Type B pancreatic cell (in vitro differentiated cells): ENCODE measurements at regions not wholly inside any gene's neighbourhood (a gene's known extent, or its start where the extent isn't known, plus 50 kb on each side); places are given as distances from the start of the nearest gene placed in this dataset.

Experiments
- DNase-seq: peaks from one replicate; pipeline ENCODE4 v3.0.0; 2021; ENCODE audit warnings: mixed read lengths; ENCODE audit not compliant: unreplicated experiment; ENCODE audit errors: extremely low spot score
- H3K27ac Mint-ChIP-seq: 2 replicates; pipeline ENCODE4 v1.8.0; 2021; ENCODE audit warnings: mild to moderate bottlenecking, mixed read lengths
- H3K27me3 Mint-ChIP-seq: 2 replicates; pipeline ENCODE4 v1.8.0; 2021; ENCODE audit warnings: mixed read lengths
- H3K36me3 Mint-ChIP-seq: 2 replicates; pipeline ENCODE4 v1.8.0; 2021; ENCODE audit warnings: mixed read lengths
- H3K4me1 Mint-ChIP-seq: one replicate; pipeline ENCODE4 v1.8.0; 2021; ENCODE audit warnings: mixed read lengths; ENCODE audit not compliant: unreplicated experiment
- H3K4me3 Mint-ChIP-seq: 2 replicates; pipeline ENCODE4 v1.8.0; 2021; ENCODE audit warnings: mild to moderate bottlenecking, mixed read lengths
- H3K9me3 Mint-ChIP-seq: 2 replicates; pipeline ENCODE4 v1.8.0; 2021; ENCODE audit warnings: mixed read lengths
- TF ChIP-seq, protein P1 (sequence below): fragments of 200-600 bp; sonication (generic); conservative IDR thresholded peaks from 2 replicates; pipeline ENCODE4 v1.5.0; 2021; ENCODE audit warnings: antibody characterized with exemption, mild to moderate bottlenecking

DNA sequence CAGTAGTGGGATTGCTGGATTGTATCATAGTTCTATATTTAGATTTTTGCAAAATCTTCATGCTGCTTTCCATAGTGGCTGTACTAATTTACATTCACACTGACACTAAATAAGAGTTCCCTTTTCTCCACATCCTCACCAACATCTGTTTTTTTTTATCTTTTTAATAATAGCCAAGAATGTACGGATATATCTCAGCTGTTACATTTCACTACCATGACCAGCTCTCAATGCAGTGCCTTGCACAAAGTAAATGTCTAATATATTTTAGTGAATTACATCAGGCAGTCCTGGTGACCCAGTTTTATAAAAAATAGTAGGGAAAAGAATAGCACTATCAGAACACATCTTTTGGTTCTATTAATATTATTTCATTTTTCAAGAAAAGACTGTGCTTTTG is 161.8 kb downstream of the LNPK start:
- no peaks in the 10 kb centered on the region for H3K4me1 Mint-ChIP-seq
- no peak overlapping the region for H3K4me3 Mint-ChIP-seq
- no peaks in the 10 kb centered on the region for H3K9me3 Mint-ChIP-seq
- no peak overlapping the region for H3K27ac Mint-ChIP-seq
- peaks cover 4% of the 10 kb centered on the region for H3K27me3 Mint-ChIP-seq
- no peak for DNase-seq
- no peaks in the 10 kb centered on the region for H3K36me3 Mint-ChIP-seq
- TF ChIP-seq, protein P1, sequence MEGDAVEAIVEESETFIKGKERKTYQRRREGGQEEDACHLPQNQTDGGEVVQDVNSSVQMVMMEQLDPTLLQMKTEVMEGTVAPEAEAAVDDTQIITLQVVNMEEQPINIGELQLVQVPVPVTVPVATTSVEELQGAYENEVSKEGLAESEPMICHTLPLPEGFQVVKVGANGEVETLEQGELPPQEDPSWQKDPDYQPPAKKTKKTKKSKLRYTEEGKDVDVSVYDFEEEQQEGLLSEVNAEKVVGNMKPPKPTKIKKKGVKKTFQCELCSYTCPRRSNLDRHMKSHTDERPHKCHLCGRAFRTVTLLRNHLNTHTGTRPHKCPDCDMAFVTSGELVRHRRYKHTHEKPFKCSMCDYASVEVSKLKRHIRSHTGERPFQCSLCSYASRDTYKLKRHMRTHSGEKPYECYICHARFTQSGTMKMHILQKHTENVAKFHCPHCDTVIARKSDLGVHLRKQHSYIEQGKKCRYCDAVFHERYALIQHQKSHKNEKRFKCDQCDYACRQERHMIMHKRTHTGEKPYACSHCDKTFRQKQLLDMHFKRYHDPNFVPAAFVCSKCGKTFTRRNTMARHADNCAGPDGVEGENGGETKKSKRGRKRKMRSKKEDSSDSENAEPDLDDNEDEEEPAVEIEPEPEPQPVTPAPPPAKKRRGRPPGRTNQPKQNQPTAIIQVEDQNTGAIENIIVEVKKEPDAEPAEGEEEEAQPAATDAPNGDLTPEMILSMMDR, result no peak

DNA sequence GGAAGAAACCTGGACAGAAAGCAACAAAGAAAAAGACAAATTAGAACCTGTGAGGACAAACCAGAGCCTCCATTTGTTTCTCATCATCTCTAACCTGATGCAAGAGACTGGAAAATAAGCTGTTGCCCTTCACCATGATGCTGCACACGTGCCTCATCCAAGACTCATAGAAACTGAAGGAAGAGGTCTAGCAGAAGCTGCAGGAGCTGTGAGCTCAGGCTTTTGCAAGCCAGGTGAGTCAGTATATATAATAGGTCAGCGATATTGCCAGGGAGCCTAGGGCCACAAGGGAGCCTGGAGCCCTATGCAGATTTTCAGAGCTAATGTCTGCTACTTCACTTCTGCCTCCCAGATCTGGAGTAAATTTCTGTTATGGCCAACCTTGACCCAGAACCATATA is 163.1 kb downstream of the LNPK start:
- H3K27me3 Mint-ChIP-seq, result peaks cover 4% of the 10 kb centered on the region
- no peak for DNase-seq
- TF ChIP-seq, protein P1, result no peak
- no peak overlapping the region for H3K27ac Mint-ChIP-seq
- H3K4me1 Mint-ChIP-seq, result no peaks in the 10 kb centered on the region
- no peaks in the 10 kb centered on the region for H3K9me3 Mint-ChIP-seq
- H3K36me3 Mint-ChIP-seq, result no peaks in the 10 kb centered on the region
- no peak overlapping the region for H3K4me3 Mint-ChIP-seq

DNA sequence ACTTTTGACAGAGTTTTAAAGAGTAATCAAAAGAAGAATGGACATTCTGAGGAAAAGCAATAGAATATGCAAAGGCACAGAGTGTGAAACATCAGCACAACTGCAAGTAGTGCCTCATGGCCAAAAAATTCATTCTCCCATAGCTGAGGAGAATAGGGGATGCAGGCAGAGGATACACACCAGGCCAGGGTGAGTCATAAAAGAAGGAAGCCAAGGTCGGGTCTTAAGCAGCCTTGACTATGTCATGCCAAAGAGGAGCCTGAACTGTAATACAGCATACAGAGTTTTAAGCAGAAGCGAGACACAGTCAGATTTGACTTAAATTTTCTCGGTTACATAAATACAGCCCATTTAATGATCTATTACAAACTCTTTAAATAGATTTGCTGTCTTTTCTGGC is 165.0 kb downstream of the LNPK start:
- Mint-ChIP-seq H3K27me3 (peaks cover 4% of the 10 kb centered on the region), H3K9me3 (no peaks in the 10 kb centered on the region), H3K27ac (no peak overlapping the region), H3K36me3 (no peaks in the 10 kb centered on the region), H3K4me3 (no peak overlapping the region), H3K4me1 (no peaks in the 10 kb centered on the region)
- no peak for DNase-seq
- TF ChIP-seq, protein P1, result no peak

DNA sequence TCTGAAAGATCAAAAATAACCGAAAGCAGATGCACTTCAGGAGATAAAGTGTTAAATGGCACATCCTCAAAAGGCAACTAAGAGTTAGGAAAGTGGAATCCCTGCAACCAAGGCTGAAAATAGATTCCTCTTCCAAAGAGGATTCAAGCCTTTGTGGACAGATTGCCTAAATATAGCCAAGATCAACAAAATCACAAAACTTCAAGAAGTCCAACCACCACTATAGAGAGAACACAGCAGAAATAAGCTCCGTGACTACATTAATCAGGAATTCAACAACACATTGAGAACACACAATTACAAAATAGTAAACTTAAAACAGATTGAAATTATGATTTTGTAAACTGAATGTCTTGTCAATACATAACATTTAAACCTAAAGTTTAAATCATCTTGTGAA is 165.7 kb downstream of the LNPK start:
- H3K27me3 Mint-ChIP-seq, result peaks cover 4% of the 10 kb centered on the region
- no peak overlapping the region for H3K27ac Mint-ChIP-seq
- TF ChIP-seq, protein P1, result no peak
- H3K4me3 Mint-ChIP-seq, result no peak overlapping the region
- DNase-seq, result no peak
- no peaks in the 10 kb centered on the region for H3K9me3 Mint-ChIP-seq
- H3K36me3 Mint-ChIP-seq, result no peaks in the 10 kb centered on the region
- H3K4me1 Mint-ChIP-seq, result no peaks in the 10 kb centered on the region

DNA sequence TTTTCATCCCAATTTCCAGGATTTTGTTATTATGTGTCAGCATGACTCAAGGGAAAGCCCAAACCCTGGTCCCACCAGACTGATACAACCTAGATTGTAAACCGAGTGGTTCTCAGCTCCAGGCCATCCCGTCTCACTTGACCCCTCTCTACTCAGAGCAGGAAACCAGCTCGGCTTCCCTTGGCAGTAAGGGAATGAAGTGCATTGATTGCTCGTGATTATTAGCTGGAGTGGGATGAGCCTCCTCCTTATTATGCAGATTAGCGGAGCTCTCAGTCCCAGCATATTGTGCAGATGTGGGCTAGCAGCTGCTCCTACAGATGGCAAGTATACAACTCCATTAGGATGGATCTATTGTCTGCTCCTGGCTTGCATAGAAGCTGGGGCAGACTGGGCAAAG is 167.6 kb downstream of the LNPK start:
- Mint-ChIP-seq H3K36me3 (no peaks in the 10 kb centered on the region), H3K4me1 (no peaks in the 10 kb centered on the region), H3K4me3 (no peak overlapping the region), H3K9me3 (no peaks in the 10 kb centered on the region), H3K27ac (no peak overlapping the region), H3K27me3 (no peaks in the 10 kb centered on the region)
- TF ChIP-seq, protein P1, result no peak
- DNase-seq, result no peak

DNA sequence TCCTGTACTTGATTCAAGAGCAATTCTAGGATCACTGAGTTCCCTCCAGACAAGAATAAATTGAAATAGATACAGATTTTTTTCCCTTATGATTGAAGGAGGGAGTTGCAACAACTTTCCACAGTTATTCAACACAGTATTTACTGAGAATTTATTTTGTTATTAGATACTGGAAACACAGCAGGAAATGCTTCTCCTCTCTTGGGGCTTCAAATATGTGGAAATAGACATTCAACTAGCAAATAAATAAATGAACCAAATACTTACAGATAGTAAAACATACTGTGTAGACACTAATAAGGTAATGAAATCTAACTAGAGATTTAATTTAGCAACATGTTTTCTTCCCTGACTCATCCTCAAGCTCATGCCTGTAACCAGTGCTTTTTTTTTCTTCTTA is 169.2 kb downstream of the LNPK start:
- TF ChIP-seq, protein P1, result no peak
- no peaks in the 10 kb centered on the region for H3K27me3 Mint-ChIP-seq
- DNase-seq, result no peak
- H3K4me3 Mint-ChIP-seq, result no peak overlapping the region
- no peaks in the 10 kb centered on the region for H3K9me3 Mint-ChIP-seq
- no peaks in the 10 kb centered on the region for H3K4me1 Mint-ChIP-seq
- no peak overlapping the region for H3K27ac Mint-ChIP-seq
- no peaks in the 10 kb centered on the region for H3K36me3 Mint-ChIP-seq
